GM23338 (cell line): ENCODE measurements at regions not wholly inside any gene's neighbourhood (a gene's known extent, or its start where the extent isn't known, plus 50 kb on each side); places are given as distances from the start of the nearest gene placed in this dataset.

Experiments
- ATAC-seq: fragments of 200-7000 bp; cut with Tn5 transposase; 3 replicates; pipeline ENCODE4 v1.9.1; 2020
- DNase-seq: peaks from one replicate; pipeline ENCODE4 v3.0.0-alpha.2; 2015; ENCODE audit warnings: low spot score
- H2AFZ ChIP-seq: fragments of 200-600 bp; sonication (generic); 2 replicates; pipeline ENCODE4 v1.8.0; 2016; ENCODE audit warnings: antibody characterized with exemption, mild to moderate bottlenecking, moderate library complexity
- H3F3A ChIP-seq: fragments of 200-600 bp; sonication (generic); replicated peaks from 2 replicates; pipeline ENCODE4 v1.8.0; 2017; ENCODE audit warnings: antibody characterized with exemption, mixed run types, low read depth
- H3K27ac ChIP-seq: fragments of 200-600 bp; sonication (generic); 2 replicates; pipeline ENCODE4 v1.6.1; 2016; ENCODE audit warnings: low read depth
- H3K27me3 ChIP-seq: fragments of 200-600 bp; sonication (generic); 2 replicates; pipeline ENCODE4 v1.8.0; 2016; ENCODE audit warnings: mild to moderate bottlenecking, mixed run types, moderate library complexity; ENCODE audit not compliant: insufficient read depth
- H3K36me3 ChIP-seq: fragments of 200-600 bp; sonication (generic); 2 replicates; pipeline ENCODE4 v1.8.0; 2016; ENCODE audit warnings: mild to moderate bottlenecking; ENCODE audit not compliant: insufficient read depth
- H3K4me1 ChIP-seq: fragments of 200-600 bp; sonication (generic); 2 replicates; pipeline ENCODE4 v1.8.0; 2016; ENCODE audit warnings: mild to moderate bottlenecking, moderate library complexity; ENCODE audit not compliant: insufficient read depth
- H3K4me2 ChIP-seq: fragments of 200-600 bp; sonication (generic); 2 replicates; pipeline ENCODE4 v1.7.1; 2017; ENCODE audit warnings: mixed run types
- H3K4me3 ChIP-seq: fragments of 200-600 bp; sonication (generic); 2 replicates; pipeline ENCODE4 v1.6.1; 2016; ENCODE audit warnings: mixed run types
- H3K79me2 ChIP-seq: fragments of 200-600 bp; sonication (generic); replicated peaks from 2 replicates; pipeline ENCODE4 v1.8.0; 2017; ENCODE audit warnings: mild to moderate bottlenecking; ENCODE audit not compliant: insufficient read depth
- H3K9me2 ChIP-seq: fragments of 200-600 bp; sonication (generic); 2 replicates; pipeline ENCODE4 v1.8.0; 2017; ENCODE audit not compliant: insufficient read depth
- H4K20me1 ChIP-seq: fragments of 200-600 bp; sonication (generic); replicated peaks from 2 replicates; pipeline ENCODE4 v1.8.0; 2017; ENCODE audit warnings: mild to moderate bottlenecking; ENCODE audit not compliant: insufficient read depth
- H3K27ac Mint-ChIP-seq: 2 replicates; pipeline ENCODE4 v1.8.0; 2020; ENCODE audit warnings: inconsistent platforms, mild to moderate bottlenecking, moderate library complexity, mixed read lengths
- H3K27me3 Mint-ChIP-seq: 3 replicates; pipeline ENCODE4 v1.8.0; 2022; ENCODE audit warnings: low read depth, mild to moderate bottlenecking, moderate library complexity, mixed read lengths, inconsistent platforms; ENCODE audit not compliant: insufficient read depth, poor library complexity
- H3K36me3 Mint-ChIP-seq: 3 replicates; pipeline ENCODE4 v1.8.0; 2021; ENCODE audit warnings: low read depth, mild to moderate bottlenecking, inconsistent platforms, moderate library complexity, mixed read lengths
- H3K4me1 Mint-ChIP-seq: 3 replicates; pipeline ENCODE4 v1.8.0; 2020; ENCODE audit warnings: mild to moderate bottlenecking, inconsistent platforms, mixed read lengths
- H3K4me3 Mint-ChIP-seq: 3 replicates; pipeline ENCODE4 v1.8.0; 2021; ENCODE audit warnings: moderate library complexity, mild to moderate bottlenecking, inconsistent platforms, mixed read lengths
- H3K9me3 Mint-ChIP-seq: 3 replicates; pipeline ENCODE4 v1.8.0; 2020; ENCODE audit warnings: moderate library complexity, mild to moderate bottlenecking, inconsistent platforms, mixed read lengths
- CREB1 ChIP-seq: fragments of 250-450 bp; sonication (Bioruptor Pico); IDR thresholded peaks from 2 replicates; pipeline ENCODE4 v1.5.0; 2020; ENCODE audit warnings: low read depth, mild to moderate bottlenecking, moderate library complexity
- CTCF ChIP-seq, 2 experiments: fragments of 200-600 bp in 1 of 2; sonication (generic) in 1 of 2; conservative IDR thresholded peaks; 2 replicates each; pipeline versions ENCODE4 v1.5.1 to v1.6.1; 2016 to 2017; ENCODE audit warnings: antibody characterized with exemption in 2 of 2, low read depth in 2 of 2, mild to moderate bottlenecking in 2 of 2, moderate library complexity in 1 of 2
- ETS1 ChIP-seq: IDR thresholded peaks from 2 replicates; pipeline ENCODE4 v1.6.1; 2016; ENCODE audit warnings: antibody characterized with exemption
- EZH2 ChIP-seq: fragments of 200-600 bp; sonication (generic); IDR thresholded peaks from one replicate; pipeline ENCODE4 v1.8.0; 2017; ENCODE audit warnings: antibody characterized with exemption, mild to moderate bottlenecking, low read depth; ENCODE audit not compliant: unreplicated experiment
- NANOG ChIP-seq: IDR thresholded peaks from 2 replicates; pipeline ENCODE4 v1.6.1; 2016; ENCODE audit warnings: antibody characterized with exemption, borderline replicate concordance
- POLR2AphosphoS5 ChIP-seq: IDR thresholded peaks from 2 replicates; pipeline ENCODE4 v1.6.1; 2016; ENCODE audit warnings: antibody characterized with exemption, low read depth
- REST ChIP-seq: IDR thresholded peaks from one replicate; pipeline ENCODE4 v1.6.1; 2018; ENCODE audit warnings: antibody characterized with exemption; ENCODE audit not compliant: unreplicated experiment
- ZNF331 ChIP-seq: fragments of 250-450 bp; sonication (Bioruptor Pico); IDR thresholded peaks from 2 replicates; pipeline ENCODE4 v1.5.0; 2020; ENCODE audit warnings: low read depth, mild to moderate bottlenecking, moderate library complexity
- ZNF462 ChIP-seq: fragments of 250-450 bp; sonication (Bioruptor Pico); IDR thresholded peaks from 2 replicates; pipeline ENCODE4 v1.5.0; 2020; ENCODE audit warnings: mild to moderate bottlenecking, moderate library complexity

- Mint-ChIP-seq H3K4me3 (no peak overlapping the region), H3K9me3 (no peaks in the 10 kb centered on the region), H3K36me3 (no peaks in the 10 kb centered on the region), H3K4me1 (peaks cover 3% of the 10 kb centered on the region; the same call in 2 of the 3 replicates), H3K27me3 (no peaks in the 10 kb centered on the region), H3K27ac (no peak overlapping the region)
- Histone ChIP-seq H3K4me1 (peaks cover 10% of the 10 kb centered on the region), H2AFZ (no peak overlapping the region), H3K9me2 (no peaks in the 10 kb centered on the region), H3K36me3 (no peaks in the 10 kb centered on the region), H3F3A (no peaks in the 10 kb centered on the region), H3K4me3 (no peak overlapping the region), H3K27ac (no peak overlapping the region), H3K4me2 (no peak overlapping the region), H3K27me3 (no peaks in the 10 kb centered on the region), H3K79me2 (no peaks in the 10 kb centered on the region), H4K20me1 (no peaks in the 10 kb centered on the region)
- no peak for TF ChIP-seq CTCF (conservative IDR thresholded peaks at IDR 0.05; ENCODE audit: low read depth in 2 of 2)
- TF ChIP-seq ZNF462, result no peak
- TF ChIP-seq ZNF331 (CRISPR knock-in tag), result no peak
- TF ChIP-seq POLR2AphosphoS5, result no peak
- TF ChIP-seq NANOG, result no peak
- TF ChIP-seq EZH2, result no peak
- no peak for TF ChIP-seq REST
- no peak for TF ChIP-seq ETS1
- TF ChIP-seq CREB1 (CRISPR knock-in tag), result no peak
- no peak for DNase-seq
- no peak for ATAC-seq
Observed at GRCh38 chr11:114815176-114815575, 136.8 kb downstream of the NXPE2 start.
